KMS-11 (cell line): ENCODE measurements at regions not wholly inside any gene's neighbourhood (a gene's known extent, or its start where the extent isn't known, plus 50 kb on each side); places are given as distances from the start of the nearest gene placed in this dataset.
"Not testable (repeated sequence)": the region's sequence is repeated elsewhere in the genome, so short reads cannot be mapped to it uniquely, and the experiment has no call there.

Source experiments
- H2AFZ ChIP-seq: fragments of 200-600 bp; sonication (generic); 2 replicates; pipeline ENCODE4 v1.6.1; 2016; ENCODE audit warnings: antibody characterized with exemption, mixed run types, low read depth
- H3K27ac ChIP-seq: fragments of 200-600 bp; sonication (generic); 2 replicates; pipeline ENCODE4 v1.6.1; 2016; ENCODE audit warnings: mild to moderate bottlenecking, mixed run types
- H3K27me3 ChIP-seq: fragments of 200-600 bp; sonication (generic); 2 replicates; pipeline ENCODE4 v1.6.1; 2017; ENCODE audit warnings: mild to moderate bottlenecking, low read depth, mixed run types, moderate library complexity; ENCODE audit not compliant: insufficient read depth
- H3K36me3 ChIP-seq: fragments of 200-600 bp; sonication (generic); 2 replicates; pipeline ENCODE4 v1.6.1; 2017; ENCODE audit warnings: mild to moderate bottlenecking, mixed run types; ENCODE audit not compliant: insufficient read depth
- H3K4me1 ChIP-seq: fragments of 200-600 bp; sonication (generic); 2 replicates; pipeline ENCODE4 v1.6.1; 2016; ENCODE audit warnings: mild to moderate bottlenecking, low read depth, mixed run types; ENCODE audit not compliant: poor library complexity, severe bottlenecking
- H3K4me2 ChIP-seq: fragments of 200-600 bp; sonication (generic); 2 replicates; pipeline ENCODE4 v1.7.0; 2016; ENCODE audit warnings: mild to moderate bottlenecking, mixed run types
- H3K4me3 ChIP-seq: fragments of 200-600 bp; sonication (generic); IDR thresholded peaks from 2 replicates; pipeline ENCODE4 v1.6.1; 2017; ENCODE audit warnings: low read depth, low read length, mixed read lengths; ENCODE audit not compliant: insufficient read depth
- H3K79me2 ChIP-seq: fragments of 200-600 bp; sonication (generic); 2 replicates; pipeline ENCODE4 v1.6.1; 2016; ENCODE audit warnings: low read depth, mixed run types; ENCODE audit not compliant: insufficient read depth
- H3K9ac ChIP-seq: fragments of 200-600 bp; sonication (generic); 2 replicates; pipeline ENCODE4 v1.6.1; 2016; ENCODE audit warnings: mild to moderate bottlenecking, mixed run types
- H4K20me1 ChIP-seq: fragments of 200-600 bp; sonication (generic); 2 replicates; pipeline ENCODE4 v1.6.1; 2016; ENCODE audit warnings: mild to moderate bottlenecking, mixed run types; ENCODE audit not compliant: insufficient read depth
- CTCF ChIP-seq: fragments of 200-600 bp; sonication (generic); conservative IDR thresholded peaks from 2 replicates; pipeline ENCODE4 v1.6.1; 2017; ENCODE audit warnings: low read depth, mild to moderate bottlenecking, antibody characterized with exemption, low read length, moderate library complexity, mixed read lengths

- Histone ChIP-seq H4K20me1 (no peaks in the 10 kb centered on the region), H3K4me2 (no peak overlapping the region), H3K27ac (no peak overlapping the region), H3K9ac (no peak overlapping the region), H3K4me1 (no peaks in the 10 kb centered on the region), H3K27me3 (no peaks in the 10 kb centered on the region), H3K79me2 (no peaks in the 10 kb centered on the region), H3K36me3 (no peaks in the 10 kb centered on the region), H3K4me3 (no peak overlapping the region), H2AFZ (no peak overlapping the region)
- no peak for TF ChIP-seq CTCF
These were observed 68.7 kb downstream of the MSX2 start for GRCh38 chr5:174793076-174793475.

GRCh38 chr5:174792265-174792664, 67.9 kb downstream of the MSX2 start:
- H2AFZ ChIP-seq, H3K4me3 ChIP-seq, H3K36me3 ChIP-seq, H3K4me2 ChIP-seq, H4K20me1 ChIP-seq, H3K9ac ChIP-seq, H3K27me3 ChIP-seq, H3K79me2 ChIP-seq, H3K27ac ChIP-seq, H3K4me1 ChIP-seq: not testable (repeated sequence)

- TF ChIP-seq CTCF = no peak
- H3K36me3 ChIP-seq = no peaks in the 10 kb centered on the region
- H3K4me2 ChIP-seq = no peak overlapping the region
- H3K9ac ChIP-seq = no peak overlapping the region
- H3K79me2 ChIP-seq = no peaks in the 10 kb centered on the region
- H3K4me1 ChIP-seq = no peaks in the 10 kb centered on the region
- no peaks in the 10 kb centered on the region for H4K20me1 ChIP-seq
- H2AFZ ChIP-seq = no peak overlapping the region
- no peak overlapping the region for H3K4me3 ChIP-seq
- no peaks in the 10 kb centered on the region for H3K27me3 ChIP-seq
- H3K27ac ChIP-seq = no peak overlapping the region
These were observed 66.5 kb downstream of the MSX2 start for GRCh38 chr5:174790906-174791305.

- Histone ChIP-seq H3K27me3 (no peaks in the 10 kb centered on the region), H4K20me1 (no peaks in the 10 kb centered on the region), H3K36me3 (no peaks in the 10 kb centered on the region), H3K27ac (no peak overlapping the region), H2AFZ (no peak overlapping the region), H3K9ac (no peak overlapping the region), H3K4me3 (no peak overlapping the region), H3K4me1 (no peaks in the 10 kb centered on the region), H3K4me2 (no peak overlapping the region), H3K79me2 (no peaks in the 10 kb centered on the region)
- TF ChIP-seq CTCF = no peak
These were observed 65.2 kb downstream of the MSX2 start for GRCh38 chr5:174789596-174789995.

GRCh38 chr5:174785120-174785680, 60.8 kb downstream of the MSX2 start:
- Histone ChIP-seq H3K27me3 (no peaks in the 10 kb centered on the region), H3K4me3 (no peak overlapping the region), H3K27ac (no peak overlapping the region), H4K20me1 (no peaks in the 10 kb centered on the region), H3K4me1 (no peaks in the 10 kb centered on the region), H3K4me2 (no peak overlapping the region), H2AFZ (no peak overlapping the region), H3K9ac (no peak overlapping the region), H3K79me2 (no peaks in the 10 kb centered on the region), H3K36me3 (no peaks in the 10 kb centered on the region)
- no peak for TF ChIP-seq CTCF
